Omental fat pad (tissue), 3 donors: ENCODE measurements at regions not wholly inside any gene's neighbourhood (a gene's known extent, or its start where the extent isn't known, plus 50 kb on each side); places are given as distances from the start of the nearest gene placed in this dataset.

Source experiments
- ATAC-seq: fragments of 150-250 bp; one replicate; pipeline ENCODE4 v1.9.1; 2016; ENCODE audit warnings: mild to moderate bottlenecking, moderate library complexity; ENCODE audit not compliant: low FRiP score
- DNase-seq: peaks from one replicate; pipeline ENCODE4 v3.0.0-alpha.2; 2019; ENCODE audit warnings: low spot score
- TF ChIP-seq, protein P1 (sequence below), 3 donors: fragments of 450-650 bp; IDR thresholded peaks; one replicate each; pipeline ENCODE4 v1.5.1; 2016 to 2017; ENCODE audit warnings: antibody characterized with exemption in 3 of 3, mild to moderate bottlenecking in 3 of 3, moderate library complexity in 2 of 3

DNA sequence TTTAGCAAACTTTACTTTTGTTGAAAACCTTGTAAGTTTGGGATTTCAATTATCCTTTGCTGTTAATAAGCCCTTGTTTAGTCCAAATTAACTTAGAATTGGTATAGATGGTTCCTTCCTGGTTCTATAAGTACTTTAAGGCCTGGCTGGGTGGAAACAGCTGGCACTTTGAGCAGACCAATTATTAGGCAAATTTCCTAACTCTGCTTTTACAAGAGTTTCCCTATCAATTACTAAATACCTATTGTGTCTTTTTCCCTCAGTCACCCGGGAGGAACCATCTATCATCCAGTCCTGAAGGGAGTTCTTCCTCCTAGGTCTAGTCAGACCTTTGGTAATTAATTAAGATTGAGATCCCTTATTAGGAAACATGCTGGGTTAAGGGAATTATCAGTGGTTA, 138.0 kb downstream of the SLC38A6 start:
- DNase-seq = no peak
- ATAC-seq = no peak
- TF ChIP-seq, protein P1, sequence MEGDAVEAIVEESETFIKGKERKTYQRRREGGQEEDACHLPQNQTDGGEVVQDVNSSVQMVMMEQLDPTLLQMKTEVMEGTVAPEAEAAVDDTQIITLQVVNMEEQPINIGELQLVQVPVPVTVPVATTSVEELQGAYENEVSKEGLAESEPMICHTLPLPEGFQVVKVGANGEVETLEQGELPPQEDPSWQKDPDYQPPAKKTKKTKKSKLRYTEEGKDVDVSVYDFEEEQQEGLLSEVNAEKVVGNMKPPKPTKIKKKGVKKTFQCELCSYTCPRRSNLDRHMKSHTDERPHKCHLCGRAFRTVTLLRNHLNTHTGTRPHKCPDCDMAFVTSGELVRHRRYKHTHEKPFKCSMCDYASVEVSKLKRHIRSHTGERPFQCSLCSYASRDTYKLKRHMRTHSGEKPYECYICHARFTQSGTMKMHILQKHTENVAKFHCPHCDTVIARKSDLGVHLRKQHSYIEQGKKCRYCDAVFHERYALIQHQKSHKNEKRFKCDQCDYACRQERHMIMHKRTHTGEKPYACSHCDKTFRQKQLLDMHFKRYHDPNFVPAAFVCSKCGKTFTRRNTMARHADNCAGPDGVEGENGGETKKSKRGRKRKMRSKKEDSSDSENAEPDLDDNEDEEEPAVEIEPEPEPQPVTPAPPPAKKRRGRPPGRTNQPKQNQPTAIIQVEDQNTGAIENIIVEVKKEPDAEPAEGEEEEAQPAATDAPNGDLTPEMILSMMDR (IDR thresholded peaks at IDR 0.05) = no peak

DNA sequence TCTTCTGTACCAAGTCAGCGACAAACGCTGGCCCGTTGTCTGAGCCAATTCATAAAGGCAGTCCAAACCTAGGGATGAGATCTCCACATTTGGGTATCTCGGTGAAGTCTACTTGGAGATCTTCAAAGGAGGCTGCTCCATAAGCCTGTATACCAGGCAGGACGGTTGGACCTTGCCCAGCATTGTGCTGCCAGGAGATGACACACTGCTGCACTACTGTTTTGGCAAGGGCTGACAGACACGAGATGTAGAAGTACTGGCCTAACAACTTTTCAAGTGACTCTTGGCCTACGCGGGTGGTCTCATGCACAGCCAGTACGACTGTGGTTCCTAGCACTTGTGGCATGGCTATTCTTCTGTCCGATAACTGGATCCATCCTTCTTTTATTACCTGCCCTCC, 135.3 kb downstream of the SLC38A6 start:
- ATAC-seq = no peak
- TF ChIP-seq, protein P1 (IDR thresholded peaks at IDR 0.05) = no peak

DNA sequence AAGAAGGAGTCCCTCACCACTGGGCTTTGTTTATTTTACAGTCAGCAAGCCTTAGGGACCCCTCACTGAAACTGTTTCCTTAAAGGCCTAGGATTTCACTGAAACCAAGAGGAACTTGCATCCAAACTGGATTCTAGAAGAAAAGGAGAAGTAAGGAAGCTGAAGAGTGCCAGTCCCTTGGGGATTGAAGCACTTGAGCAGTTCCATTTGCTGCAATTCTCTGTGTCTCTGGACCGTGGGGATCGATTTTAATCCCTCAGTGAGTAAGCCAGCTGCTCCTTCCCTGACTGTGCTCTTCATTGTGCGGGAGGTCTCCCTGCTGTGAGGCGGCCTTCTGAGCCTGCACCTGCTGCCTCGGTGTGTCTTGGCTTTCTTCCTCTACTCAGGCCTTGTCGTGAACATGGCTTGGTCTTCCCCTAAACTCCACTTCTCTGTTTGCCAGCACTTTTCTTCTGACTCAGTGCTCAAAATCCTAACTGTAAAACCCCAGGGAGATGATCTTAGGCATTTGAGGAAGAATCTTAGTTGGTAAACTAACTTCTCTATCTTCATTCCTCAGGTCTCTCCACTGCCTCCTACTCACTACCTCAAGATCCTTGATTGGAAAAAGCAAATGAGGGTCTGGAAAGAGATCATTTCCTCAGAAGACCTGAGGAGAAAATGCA, 132.6 kb downstream of the SLC38A6 start:
- no peak for ATAC-seq
- TF ChIP-seq, protein P1 (IDR thresholded peaks at IDR 0.05) = no peak

More for the DNA sequence above, 135.3 kb downstream of the SLC38A6 start:
- DNase-seq = no peak

DNA sequence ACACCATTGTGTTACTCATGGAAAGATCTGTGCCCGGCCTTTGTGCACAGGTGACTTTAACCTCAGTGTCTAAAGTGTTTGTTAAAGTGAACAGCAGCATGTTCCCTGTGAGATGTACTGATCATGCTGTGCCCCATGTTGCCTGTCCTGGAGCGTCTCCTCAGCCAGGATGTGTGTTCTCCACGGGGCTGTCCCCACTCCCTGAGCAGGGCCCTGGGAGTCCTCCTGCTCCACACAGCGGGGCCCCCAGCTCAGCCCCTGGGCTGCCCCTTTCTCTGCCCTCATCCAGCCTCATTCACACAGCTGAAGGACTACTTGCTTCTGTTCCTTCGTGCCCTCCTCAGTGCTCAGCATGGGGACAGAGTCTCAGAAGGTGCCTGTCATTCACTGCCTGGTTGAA, 131.5 kb downstream of the SLC38A6 start:
- DNase-seq = no peak
- no peak for ATAC-seq
- TF ChIP-seq, protein P1 (IDR thresholded peaks at IDR 0.05) = no peak

More for the DNA sequence above, 132.6 kb downstream of the SLC38A6 start:
- DNase-seq = no peak

DNA sequence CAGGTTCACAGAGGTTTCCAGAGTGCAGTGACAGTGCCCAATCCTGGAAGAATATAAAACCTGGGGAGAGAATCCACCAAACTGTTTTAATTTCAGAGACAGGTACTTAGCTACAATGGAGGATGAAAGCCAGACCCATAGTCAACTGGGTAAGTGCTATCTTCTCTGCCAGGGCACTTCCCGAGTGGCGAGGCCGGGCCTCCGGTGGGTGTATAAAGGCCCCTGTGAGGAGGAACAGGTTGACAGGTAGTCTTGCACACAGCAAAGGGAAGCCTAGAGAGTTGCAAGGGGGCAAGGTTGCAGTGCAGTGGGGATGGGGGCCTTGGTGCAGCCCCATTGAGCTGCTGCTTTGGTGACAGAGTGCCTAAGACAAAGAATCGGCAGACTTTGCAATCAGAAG, 130.7 kb downstream of the SLC38A6 start:
- TF ChIP-seq, protein P1 (IDR thresholded peaks at IDR 0.05) = no peak

DNA sequence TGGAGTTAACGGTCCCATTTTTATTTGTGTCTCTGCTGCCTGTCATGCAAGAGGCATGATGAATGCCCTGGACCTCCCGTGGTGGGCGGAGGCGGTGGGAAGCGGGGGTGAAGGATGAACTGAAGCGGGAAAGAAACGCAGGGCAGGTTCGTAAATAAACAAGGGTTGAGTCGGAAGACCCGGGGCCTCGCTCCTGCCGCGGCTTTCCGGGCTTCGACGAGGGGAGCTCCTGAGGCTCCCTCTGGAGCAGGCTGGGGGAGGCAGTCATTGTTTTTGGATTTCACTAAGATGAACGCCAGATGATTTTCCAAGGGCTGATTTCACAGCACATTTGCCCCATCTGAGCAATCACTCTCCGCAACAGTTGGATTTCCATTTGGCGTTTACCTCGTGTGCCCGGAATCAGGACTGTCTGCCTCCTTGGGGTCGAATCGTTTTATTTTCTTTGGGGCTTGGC, 130.2 kb downstream of the SLC38A6 start:
- ATAC-seq (no peak), DNase-seq (no peak)
- TF ChIP-seq, protein P1 (IDR thresholded peaks at IDR 0.05) = no peak

More for the DNA sequence above, 130.7 kb downstream of the SLC38A6 start:
- no peak for ATAC-seq
- no peak for DNase-seq
